ENCODE measurements at regions not wholly inside any gene's neighbourhood (a gene's known extent, or its start where the extent isn't known, plus 50 kb on each side); places are given as distances from the start of the nearest gene placed in this dataset.

DNA sequence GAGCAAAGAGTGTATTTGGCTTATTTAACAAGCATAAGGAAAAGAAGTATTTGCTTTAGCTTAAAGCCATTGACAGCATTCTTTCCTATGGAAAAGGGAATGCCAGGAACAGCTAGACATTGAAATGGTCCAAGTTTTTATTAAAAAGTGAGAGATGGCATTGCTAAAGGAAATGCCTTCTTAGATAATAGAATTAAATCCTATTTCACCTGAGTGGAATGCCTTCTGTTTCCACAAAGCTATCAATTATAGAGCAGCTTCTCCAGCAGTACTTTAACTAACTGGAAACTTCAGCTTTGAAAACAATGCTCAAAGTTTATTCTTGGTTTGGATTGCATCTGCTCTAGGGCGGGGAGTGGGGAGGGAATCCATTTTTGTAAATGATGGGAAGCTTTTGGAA is 85.1 kb upstream of the CNKSR3 start:
- TF ChIP-seq, protein P1, sequence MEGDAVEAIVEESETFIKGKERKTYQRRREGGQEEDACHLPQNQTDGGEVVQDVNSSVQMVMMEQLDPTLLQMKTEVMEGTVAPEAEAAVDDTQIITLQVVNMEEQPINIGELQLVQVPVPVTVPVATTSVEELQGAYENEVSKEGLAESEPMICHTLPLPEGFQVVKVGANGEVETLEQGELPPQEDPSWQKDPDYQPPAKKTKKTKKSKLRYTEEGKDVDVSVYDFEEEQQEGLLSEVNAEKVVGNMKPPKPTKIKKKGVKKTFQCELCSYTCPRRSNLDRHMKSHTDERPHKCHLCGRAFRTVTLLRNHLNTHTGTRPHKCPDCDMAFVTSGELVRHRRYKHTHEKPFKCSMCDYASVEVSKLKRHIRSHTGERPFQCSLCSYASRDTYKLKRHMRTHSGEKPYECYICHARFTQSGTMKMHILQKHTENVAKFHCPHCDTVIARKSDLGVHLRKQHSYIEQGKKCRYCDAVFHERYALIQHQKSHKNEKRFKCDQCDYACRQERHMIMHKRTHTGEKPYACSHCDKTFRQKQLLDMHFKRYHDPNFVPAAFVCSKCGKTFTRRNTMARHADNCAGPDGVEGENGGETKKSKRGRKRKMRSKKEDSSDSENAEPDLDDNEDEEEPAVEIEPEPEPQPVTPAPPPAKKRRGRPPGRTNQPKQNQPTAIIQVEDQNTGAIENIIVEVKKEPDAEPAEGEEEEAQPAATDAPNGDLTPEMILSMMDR (conservative IDR thresholded peaks at IDR 0.05): no peak
- TF ChIP-seq EZH2 (IDR thresholded peaks at IDR 0.05; ENCODE audit: low read depth): no peak
